ENCODE measurements at regions not wholly inside any gene's neighbourhood (a gene's known extent, or its start where the extent isn't known, plus 50 kb on each side); places are given as distances from the start of the nearest gene placed in this dataset.

DNA sequence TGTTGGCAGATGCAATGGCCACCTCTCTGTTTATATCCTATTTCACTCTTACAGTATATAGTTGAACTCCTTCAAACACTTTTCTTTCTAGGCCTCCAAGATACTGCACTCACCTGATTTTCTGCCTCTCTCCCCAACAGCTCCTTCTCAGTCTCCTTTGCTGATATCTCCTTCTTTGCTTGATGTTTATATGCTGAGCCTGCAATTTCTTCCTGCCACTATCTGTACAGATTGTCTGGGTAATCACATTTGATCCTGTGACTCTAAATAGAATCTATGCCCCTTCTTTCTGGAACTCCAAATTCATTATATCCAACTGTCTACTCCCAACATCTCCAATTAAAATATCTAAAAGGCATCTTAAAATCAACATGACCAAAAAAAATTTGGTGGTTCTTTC, 165.5 kb upstream of the PFN2 start:
- TF ChIP-seq, protein P1, sequence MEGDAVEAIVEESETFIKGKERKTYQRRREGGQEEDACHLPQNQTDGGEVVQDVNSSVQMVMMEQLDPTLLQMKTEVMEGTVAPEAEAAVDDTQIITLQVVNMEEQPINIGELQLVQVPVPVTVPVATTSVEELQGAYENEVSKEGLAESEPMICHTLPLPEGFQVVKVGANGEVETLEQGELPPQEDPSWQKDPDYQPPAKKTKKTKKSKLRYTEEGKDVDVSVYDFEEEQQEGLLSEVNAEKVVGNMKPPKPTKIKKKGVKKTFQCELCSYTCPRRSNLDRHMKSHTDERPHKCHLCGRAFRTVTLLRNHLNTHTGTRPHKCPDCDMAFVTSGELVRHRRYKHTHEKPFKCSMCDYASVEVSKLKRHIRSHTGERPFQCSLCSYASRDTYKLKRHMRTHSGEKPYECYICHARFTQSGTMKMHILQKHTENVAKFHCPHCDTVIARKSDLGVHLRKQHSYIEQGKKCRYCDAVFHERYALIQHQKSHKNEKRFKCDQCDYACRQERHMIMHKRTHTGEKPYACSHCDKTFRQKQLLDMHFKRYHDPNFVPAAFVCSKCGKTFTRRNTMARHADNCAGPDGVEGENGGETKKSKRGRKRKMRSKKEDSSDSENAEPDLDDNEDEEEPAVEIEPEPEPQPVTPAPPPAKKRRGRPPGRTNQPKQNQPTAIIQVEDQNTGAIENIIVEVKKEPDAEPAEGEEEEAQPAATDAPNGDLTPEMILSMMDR (IDR thresholded peaks at IDR 0.05): no peak

DNA sequence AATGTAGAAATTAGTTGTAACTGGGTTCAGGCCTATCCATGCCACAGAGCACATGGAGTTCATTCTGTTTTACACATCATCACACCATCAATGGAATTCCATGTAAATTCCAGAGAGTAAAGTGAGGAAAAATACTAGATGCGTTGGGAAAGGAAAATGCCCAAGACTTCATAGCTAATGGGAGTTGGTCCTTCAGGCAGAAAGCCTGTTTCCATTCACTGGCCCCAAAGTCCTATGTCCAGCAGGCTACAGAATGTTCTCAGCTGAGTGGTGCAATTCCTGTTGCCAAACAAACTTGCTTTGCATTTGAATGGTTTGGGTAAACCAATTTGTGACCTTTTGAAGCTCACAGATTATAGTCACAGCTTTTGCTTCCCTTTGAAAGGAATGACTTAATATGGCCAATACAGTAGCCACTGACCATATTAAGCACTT, 164.6 kb upstream of the PFN2 start:
- TF ChIP-seq, protein P1 (IDR thresholded peaks at IDR 0.05): no peak

DNA sequence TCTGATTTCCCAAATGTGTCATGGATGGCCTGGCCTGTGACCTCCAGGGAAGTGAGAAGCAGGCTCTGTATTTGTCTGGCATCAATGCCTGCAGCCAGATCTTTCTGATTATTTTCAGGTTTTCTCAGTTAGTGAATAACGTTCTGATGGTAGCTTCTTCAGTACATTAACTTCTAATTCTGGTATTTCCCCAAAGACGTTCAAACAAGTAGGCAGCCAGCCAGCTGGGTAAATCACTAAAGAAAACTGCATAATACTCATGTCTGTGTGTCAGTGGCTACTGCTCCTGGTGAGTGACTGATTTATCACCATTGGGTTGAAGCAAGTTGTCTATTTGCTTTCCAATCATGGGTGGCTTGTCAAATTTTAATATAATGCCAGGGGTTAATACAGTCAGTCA, 162.6 kb upstream of the PFN2 start:
- TF ChIP-seq, protein P1 (IDR thresholded peaks at IDR 0.05): no peak

DNA sequence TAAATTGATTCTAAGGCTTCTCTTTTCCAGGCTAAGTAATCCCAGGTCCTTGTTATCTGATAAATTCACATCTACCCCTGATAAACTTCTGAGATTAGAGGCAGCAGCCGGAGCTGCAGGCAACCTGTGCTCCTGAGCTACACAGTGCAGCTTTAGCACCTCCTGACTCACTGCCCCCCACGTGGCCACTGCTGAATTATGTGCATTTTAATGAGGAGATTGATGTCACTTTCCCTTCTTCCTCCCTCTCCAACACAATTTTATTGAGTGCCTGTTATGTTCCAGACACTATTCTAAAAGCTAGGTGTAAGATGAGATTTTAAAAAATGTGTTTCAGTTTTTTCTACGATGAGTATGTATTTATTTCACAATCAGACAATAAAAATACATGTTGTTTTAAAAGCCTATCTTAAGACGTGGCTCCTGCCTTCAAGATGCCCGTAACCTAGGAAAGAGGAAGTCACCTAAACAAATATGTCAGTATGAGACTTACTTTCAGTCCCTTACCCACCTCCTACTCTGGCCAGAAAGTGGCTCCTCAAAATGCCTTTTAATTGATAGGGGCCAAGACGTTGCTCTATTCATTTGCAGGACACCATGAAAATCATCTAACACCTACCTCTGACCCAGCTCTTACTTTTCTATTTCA, 161.5 kb upstream of the PFN2 start:
- TF ChIP-seq, protein P1 (IDR thresholded peaks at IDR 0.05): no peak

DNA sequence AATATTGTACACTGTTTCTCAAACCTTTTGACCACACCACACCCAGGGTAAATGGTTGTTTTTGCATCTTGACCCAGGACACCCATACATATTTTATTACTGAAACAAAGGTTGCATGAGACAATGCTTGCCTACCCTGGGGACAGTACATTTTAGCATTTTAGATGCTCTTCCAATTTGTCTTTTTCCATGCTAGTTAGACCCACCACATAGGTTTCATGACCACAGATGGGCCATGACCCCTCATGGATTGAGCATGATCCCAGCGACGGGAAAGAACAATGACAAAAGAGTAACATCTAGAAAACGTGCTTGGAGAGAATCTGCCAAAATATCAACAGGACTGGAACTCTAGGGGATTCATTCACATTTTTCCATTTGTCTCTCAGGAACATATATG, 161.0 kb upstream of the PFN2 start:
- TF ChIP-seq, protein P1 (IDR thresholded peaks at IDR 0.05): no peak

DNA sequence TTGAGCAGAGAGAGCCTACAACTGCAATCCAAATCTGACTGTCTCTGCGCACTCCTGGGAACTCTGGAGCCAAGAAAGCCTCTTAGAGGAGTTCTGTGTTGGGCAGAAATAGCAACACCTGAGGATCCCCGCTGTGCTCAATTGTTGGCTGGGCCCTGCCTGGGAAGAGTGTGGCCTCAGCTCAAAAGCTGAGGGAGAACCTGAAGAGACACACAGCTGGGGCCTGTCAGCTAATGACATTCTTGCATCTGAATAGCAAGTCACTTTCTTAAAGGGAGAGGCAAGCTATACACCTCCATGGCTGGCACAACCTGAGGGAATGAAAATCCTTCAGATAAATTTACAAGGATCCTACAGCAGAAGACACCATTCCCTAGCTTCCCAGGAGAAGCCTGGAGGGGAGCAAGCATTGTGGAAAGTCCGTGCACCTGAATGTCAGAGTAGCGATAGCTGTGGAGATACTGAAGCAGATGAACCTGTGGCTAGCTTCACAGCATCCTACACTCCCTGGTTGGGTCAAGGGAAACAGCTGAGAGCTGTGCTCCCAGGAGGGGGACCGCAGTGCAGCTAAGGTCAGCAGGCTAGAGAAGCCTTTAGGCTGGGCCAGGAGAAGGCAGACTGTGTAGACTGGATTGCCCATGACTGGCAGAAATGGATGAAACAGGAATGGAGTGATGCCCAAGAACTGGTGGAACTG, 159.9 kb upstream of the PFN2 start:
- TF ChIP-seq, protein P1 (IDR thresholded peaks at IDR 0.05): no peak

DNA sequence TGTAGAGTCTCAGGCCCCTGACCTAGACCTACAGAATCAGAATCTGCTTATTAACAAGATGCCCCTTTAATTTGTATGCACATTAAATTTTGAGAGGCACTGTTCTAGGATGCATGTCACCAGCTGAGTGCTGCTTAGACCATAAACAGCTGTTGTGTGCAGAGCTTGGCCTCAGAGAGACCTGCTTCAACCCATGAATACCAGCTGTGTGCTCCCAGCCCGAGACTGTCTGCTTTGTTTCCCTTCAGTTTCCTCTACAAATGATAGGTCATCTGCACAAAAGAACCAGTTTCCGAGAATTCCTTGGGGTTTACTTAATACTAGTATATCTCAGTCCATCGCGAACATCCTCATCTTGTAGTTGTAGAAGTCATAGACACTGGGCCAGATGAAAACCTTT, 158.5 kb upstream of the PFN2 start:
- TF ChIP-seq, protein P1 (IDR thresholded peaks at IDR 0.05): no peak

Measured in LNCAP (cell line).